GM12874 (cell line): ENCODE measurements at regions not wholly inside any gene's neighbourhood (a gene's known extent, or its start where the extent isn't known, plus 50 kb on each side); places are given as distances from the start of the nearest gene placed in this dataset.

Experiments
- TF ChIP-seq, protein P1 (sequence below): IDR thresholded peaks from 2 replicates; pipeline ENCODE4 v1.5.1; 2011; ENCODE audit warnings: low read depth, mild to moderate bottlenecking, control low read depth, low read length, moderate library complexity; ENCODE audit not compliant: insufficient read depth

DNA sequence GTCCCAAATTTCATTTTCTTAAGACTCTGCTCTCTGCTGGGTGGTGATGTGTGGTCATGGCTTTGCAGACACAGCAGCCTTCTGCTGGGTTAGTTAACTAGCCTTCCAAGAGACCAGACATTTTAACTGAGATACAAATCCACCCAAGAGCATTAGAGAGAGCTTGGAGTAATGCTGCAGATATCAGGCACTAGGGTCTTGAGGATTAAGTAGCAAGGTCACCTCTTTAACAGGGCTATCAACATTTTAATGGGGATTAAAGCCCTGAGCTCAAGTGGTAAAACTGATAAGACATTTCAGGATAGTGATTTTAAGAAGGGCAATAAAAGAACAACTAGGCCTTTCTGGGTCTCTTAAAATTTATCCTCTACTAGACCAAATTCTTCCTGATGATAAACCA, 461.2 kb downstream of the MEIS1 start:
- TF ChIP-seq, protein P1, sequence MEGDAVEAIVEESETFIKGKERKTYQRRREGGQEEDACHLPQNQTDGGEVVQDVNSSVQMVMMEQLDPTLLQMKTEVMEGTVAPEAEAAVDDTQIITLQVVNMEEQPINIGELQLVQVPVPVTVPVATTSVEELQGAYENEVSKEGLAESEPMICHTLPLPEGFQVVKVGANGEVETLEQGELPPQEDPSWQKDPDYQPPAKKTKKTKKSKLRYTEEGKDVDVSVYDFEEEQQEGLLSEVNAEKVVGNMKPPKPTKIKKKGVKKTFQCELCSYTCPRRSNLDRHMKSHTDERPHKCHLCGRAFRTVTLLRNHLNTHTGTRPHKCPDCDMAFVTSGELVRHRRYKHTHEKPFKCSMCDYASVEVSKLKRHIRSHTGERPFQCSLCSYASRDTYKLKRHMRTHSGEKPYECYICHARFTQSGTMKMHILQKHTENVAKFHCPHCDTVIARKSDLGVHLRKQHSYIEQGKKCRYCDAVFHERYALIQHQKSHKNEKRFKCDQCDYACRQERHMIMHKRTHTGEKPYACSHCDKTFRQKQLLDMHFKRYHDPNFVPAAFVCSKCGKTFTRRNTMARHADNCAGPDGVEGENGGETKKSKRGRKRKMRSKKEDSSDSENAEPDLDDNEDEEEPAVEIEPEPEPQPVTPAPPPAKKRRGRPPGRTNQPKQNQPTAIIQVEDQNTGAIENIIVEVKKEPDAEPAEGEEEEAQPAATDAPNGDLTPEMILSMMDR, result no peak

DNA sequence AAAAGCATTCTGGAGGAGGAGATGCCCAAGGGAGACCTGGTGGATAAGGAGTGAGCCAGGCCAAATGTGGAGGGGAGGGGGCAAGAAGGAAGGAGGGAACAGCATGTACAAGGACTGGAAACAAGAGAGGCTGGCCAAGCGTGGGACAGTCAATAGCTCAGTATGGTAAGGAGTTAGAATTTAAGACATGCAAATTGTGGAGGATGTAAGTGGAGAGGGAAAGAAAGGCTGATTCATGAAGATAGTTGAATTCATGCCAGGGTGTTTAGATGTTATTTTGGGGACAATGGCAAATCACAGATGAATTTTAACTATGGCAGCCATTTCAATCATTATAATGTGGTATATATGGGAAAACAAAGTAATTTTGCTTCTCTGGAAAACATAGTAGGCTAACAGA, 462.3 kb downstream of the MEIS1 start:
- TF ChIP-seq, protein P1, result no peak

DNA sequence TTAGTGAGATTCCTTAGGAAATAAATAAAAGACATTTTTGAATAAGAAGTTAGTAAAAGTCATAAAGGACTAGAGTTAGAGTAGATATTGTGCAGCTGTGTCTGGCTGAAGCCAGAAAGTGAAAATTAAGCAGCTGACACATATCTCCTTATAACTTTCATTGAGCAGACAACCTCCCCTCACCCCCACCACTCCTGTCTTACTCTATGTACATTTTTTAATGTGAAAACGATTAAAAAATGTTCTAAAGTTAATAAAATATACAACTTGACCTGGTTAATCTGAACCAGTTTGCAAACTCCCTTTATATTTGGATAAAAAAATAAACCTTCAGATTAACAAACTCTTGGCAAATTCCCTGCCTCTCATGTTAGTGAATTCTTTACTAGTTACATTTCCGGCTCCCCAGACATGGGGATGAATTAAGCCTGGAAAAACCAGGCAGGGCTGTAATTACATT, 462.8 kb downstream of the MEIS1 start:
- TF ChIP-seq, protein P1, result no peak

DNA sequence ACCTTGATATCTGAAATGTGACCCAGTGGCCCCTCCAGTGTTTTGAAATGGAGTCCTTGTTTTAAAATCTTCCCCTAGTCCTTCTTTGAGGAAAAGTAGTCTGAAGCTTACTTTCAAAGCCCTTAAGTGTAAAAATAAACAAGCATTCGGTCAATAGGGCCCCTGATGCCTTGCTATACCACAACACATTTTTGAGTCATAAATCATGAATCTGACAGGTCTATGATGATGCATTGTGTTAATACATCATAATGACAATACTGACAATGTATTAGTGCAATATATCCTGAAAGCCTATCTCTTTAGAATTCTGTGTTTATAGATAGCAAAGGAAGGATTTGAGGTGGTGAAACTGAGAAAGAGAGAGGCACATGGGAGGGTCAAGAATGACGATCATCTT, 464.2 kb downstream of the MEIS1 start:
- TF ChIP-seq, protein P1, result no peak

DNA sequence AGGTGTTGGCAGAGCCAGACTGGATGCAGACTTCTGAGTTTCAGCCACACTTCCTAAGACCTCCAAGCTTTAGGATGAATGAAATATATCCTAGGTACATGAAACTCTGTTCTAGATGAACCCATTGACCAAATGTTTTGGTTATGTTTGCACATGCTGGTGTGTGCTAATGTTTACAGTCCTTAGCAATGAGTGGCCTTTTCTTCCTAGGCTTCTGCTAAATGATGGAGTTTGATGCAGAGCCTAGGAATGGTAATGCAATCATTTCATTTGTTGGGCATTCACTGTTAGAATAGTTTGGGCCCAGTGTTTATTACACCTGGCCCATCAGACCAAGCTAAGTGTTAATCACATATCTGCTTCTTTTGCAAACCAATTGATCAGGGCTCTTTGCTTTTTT, 464.7 kb downstream of the MEIS1 start:
- TF ChIP-seq, protein P1, result no peak

DNA sequence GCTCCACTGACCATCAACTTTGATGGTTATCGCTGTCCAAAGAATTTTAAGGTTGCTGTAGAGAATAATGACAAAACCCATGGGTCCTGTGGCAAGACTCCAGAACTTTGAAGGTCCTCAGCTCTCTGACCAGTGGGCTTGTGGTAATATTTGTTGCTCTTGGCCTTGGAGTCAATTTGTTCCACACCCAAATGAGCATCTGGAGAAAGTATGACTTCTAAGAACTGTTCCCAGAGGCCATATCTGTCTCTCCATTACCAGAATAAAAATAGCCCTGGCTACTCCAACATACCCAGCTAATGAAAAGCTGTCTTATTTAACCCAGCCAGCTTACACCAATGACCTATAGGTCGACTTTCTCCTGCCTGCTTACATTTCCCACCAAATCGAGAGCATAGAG, 466.4 kb downstream of the MEIS1 start:
- TF ChIP-seq, protein P1, result no peak

DNA sequence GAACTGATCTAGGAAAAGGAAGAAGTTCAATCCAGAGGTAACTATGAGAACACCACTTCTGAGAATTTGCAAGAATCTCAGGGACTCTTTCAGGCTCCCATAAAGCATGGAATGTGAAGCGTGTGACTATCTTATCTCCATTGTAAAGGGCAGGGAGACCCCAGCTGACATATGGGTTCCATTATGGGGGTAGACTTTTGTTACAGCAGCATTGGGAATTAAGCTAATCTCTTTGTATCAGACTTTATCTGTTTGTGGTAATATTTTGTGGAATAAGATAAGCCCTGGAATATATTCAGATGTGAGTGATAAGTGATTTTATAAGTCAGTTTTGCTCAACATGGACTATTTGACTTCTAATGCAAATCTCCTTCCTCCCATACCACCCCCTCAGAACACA, 468.3 kb downstream of the MEIS1 start:
- TF ChIP-seq, protein P1, result no peak

DNA sequence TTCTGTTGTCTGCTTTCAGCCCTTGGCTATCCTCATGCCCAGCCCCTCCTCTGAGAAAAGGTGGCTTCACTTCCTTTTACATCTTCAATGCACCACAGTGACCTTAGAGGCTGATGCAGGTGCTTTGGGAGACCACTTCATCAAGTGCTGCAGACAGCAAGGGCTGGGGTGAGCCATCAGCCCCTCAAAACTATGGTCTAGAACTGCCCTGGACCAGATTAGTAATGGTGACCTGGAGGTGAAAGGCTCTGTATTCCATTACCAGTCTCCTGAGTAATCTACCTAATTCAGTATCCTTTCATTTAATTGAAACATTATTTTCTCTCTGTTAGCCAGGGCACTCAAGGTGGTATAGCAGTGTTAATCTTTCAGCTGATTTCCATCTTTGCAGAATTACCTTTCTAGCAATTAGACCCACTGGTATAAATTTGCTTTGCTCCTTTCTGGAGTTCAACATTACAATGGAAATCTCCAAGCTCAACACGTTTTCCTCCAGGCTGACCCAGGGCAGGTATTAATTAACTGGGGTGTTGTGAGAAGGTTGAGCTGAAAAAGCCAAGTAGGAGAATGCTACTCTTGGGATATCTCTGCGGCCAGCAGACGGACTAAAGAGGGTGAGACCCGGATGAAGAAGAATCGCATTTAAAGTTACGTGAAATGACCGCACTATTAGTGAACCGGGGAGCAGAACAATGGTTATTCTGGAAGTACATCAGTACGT, 469.0 kb downstream of the MEIS1 start:
- TF ChIP-seq, protein P1, result no peak
